ENCODE measurements at regions not wholly inside any gene's neighbourhood (a gene's known extent, or its start where the extent isn't known, plus 50 kb on each side); places are given as distances from the start of the nearest gene placed in this dataset.

- Histone ChIP-seq H3K9me3 (ENCODE audit: insufficient read depth, low read length) (no peaks in the 10 kb centered on the region), H3K4me1 (ENCODE audit: insufficient read depth, insufficient read length) (no peaks in the 10 kb centered on the region), H3K4me3 (ENCODE audit: insufficient read length, low read depth) (no peak overlapping the region), H3K36me3 (ENCODE audit: insufficient read depth, insufficient read length, low read length) (no peaks in the 10 kb centered on the region), H3K27me3 (ENCODE audit: insufficient read depth, insufficient read length) (no peaks in the 10 kb centered on the region), H3K9ac (ENCODE audit: insufficient read length, low read depth) (no peak overlapping the region)
- no peak for DNase-seq (ENCODE audit: low read depth, low spot score)
- TF ChIP-seq YY1 (IDR thresholded peaks at IDR 0.05; ENCODE audit: insufficient read depth, insufficient read length) (no peak), ZNF274 (IDR thresholded peaks at IDR 0.05; ENCODE audit: low read depth, low read length) (no peak), SUZ12 (IDR thresholded peaks at IDR 0.05; ENCODE audit: extremely low read depth, insufficient read depth, insufficient read length) (no peak)
These were observed 170.7 kb downstream of the TDRD15 start for GRCh38 chr2:21294446-21294845.

GRCh38 chr2:21299411-21299810, 175.6 kb downstream of the TDRD15 start:
- H3K4me1 ChIP-seq (ENCODE audit: insufficient read depth, insufficient read length) = no peaks in the 10 kb centered on the region
- H3K36me3 ChIP-seq (ENCODE audit: insufficient read depth, insufficient read length, low read length) = no peaks in the 10 kb centered on the region
- no peak overlapping the region for H3K4me3 ChIP-seq (ENCODE audit: insufficient read length, low read depth)
- no peaks in the 10 kb centered on the region for H3K9me3 ChIP-seq (ENCODE audit: insufficient read depth, low read length)
- H3K9ac ChIP-seq (ENCODE audit: insufficient read length, low read depth) = no peak overlapping the region
- TF ChIP-seq SUZ12 (IDR thresholded peaks at IDR 0.05; ENCODE audit: extremely low read depth, insufficient read depth, insufficient read length) (no peak), YY1 (IDR thresholded peaks at IDR 0.05; ENCODE audit: insufficient read depth, insufficient read length) (no peak)
- H3K27me3 ChIP-seq (ENCODE audit: insufficient read depth, insufficient read length) = no peaks in the 10 kb centered on the region
- no peak for DNase-seq (ENCODE audit: low read depth, low spot score)

GRCh38 chr2:21301871-21302455, 178.2 kb downstream of the TDRD15 start:
- TF ChIP-seq ZNF274 (IDR thresholded peaks at IDR 0.05; ENCODE audit: low read depth, low read length) = no peak
- TF ChIP-seq SUZ12 (IDR thresholded peaks at IDR 0.05; ENCODE audit: extremely low read depth, insufficient read depth, insufficient read length) = no peak
- no peak for TF ChIP-seq YY1 (IDR thresholded peaks at IDR 0.05; ENCODE audit: insufficient read depth, insufficient read length)
- no peaks in the 10 kb centered on the region for H3K36me3 ChIP-seq (ENCODE audit: insufficient read depth, insufficient read length, low read length)
- no peaks in the 10 kb centered on the region for H3K27me3 ChIP-seq (ENCODE audit: insufficient read depth, insufficient read length)
- H3K9me3 ChIP-seq (ENCODE audit: insufficient read depth, low read length) = no peaks in the 10 kb centered on the region
- no peak overlapping the region for H3K9ac ChIP-seq (ENCODE audit: insufficient read length, low read depth)
- H3K4me3 ChIP-seq (ENCODE audit: insufficient read length, low read depth) = no peak overlapping the region
- H3K4me1 ChIP-seq (ENCODE audit: insufficient read depth, insufficient read length) = no peaks in the 10 kb centered on the region
- DNase-seq (ENCODE audit: low read depth, low spot score) = no peak

DNA sequence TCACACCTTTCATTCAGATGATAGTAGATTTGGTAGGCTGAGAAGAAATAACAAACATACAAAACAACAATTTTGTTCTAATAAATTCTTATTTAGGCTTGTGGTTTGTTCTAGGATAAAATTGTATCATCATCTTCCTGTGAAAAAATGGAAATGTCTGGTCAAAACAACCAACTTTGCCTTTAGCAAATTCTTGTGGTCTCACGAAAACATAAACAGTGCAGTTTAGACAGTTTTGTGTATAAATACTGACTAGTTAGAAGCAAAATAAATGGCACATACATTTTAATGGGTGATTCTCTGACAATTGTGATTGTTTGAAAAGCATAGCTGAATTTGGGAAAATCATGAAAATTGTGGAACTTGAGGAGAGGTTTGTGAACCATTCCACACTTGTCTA, 180.1 kb downstream of the TDRD15 start:
- Histone ChIP-seq H3K27me3 (ENCODE audit: insufficient read depth, insufficient read length) (no peaks in the 10 kb centered on the region), H3K36me3 (ENCODE audit: insufficient read depth, insufficient read length, low read length) (no peaks in the 10 kb centered on the region), H3K4me1 (ENCODE audit: insufficient read depth, insufficient read length) (no peaks in the 10 kb centered on the region), H3K9me3 (ENCODE audit: insufficient read depth, low read length) (no peaks in the 10 kb centered on the region), H3K9ac (ENCODE audit: insufficient read length, low read depth) (no peak overlapping the region), H3K4me3 (ENCODE audit: insufficient read length, low read depth) (no peak overlapping the region)
- no peak for DNase-seq (ENCODE audit: low read depth, low spot score)
- TF ChIP-seq YY1 (IDR thresholded peaks at IDR 0.05; ENCODE audit: insufficient read depth, insufficient read length) (no peak), SUZ12 (IDR thresholded peaks at IDR 0.05; ENCODE audit: extremely low read depth, insufficient read depth, insufficient read length) (no peak), ZNF274 (IDR thresholded peaks at IDR 0.05; ENCODE audit: low read depth, low read length) (no peak)

DNA sequence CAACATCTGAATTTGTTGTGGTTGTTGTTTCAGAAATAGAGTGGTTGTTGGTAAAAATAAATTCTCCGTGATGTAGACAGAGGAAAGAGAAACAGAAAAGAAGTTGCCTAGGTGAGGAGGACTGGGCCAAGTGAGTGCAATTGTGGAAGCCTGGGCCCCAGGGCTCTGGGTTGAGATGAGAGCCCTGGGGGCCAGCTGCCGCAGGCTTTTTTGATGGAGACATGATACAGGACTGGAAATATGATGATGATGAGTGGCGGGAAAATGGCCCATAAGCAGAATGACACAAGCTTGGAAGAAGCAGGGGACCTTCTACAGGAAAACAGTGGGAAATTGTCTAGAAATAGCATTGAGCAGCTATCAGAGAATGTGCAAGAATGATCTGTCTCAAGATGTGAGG, 181.8 kb downstream of the TDRD15 start:
- Histone ChIP-seq H3K9ac (ENCODE audit: insufficient read length, low read depth) (no peak overlapping the region), H3K27me3 (ENCODE audit: insufficient read depth, insufficient read length) (no peaks in the 10 kb centered on the region), H3K4me3 (ENCODE audit: insufficient read length, low read depth) (no peak overlapping the region), H3K36me3 (ENCODE audit: insufficient read depth, insufficient read length, low read length) (no peaks in the 10 kb centered on the region), H3K9me3 (ENCODE audit: insufficient read depth, low read length) (no peaks in the 10 kb centered on the region), H3K4me1 (ENCODE audit: insufficient read depth, insufficient read length) (no peaks in the 10 kb centered on the region)
- no peak for DNase-seq (ENCODE audit: low read depth, low spot score)
- TF ChIP-seq SUZ12 (IDR thresholded peaks at IDR 0.05; ENCODE audit: extremely low read depth, insufficient read depth, insufficient read length) (no peak), ZNF274 (IDR thresholded peaks at IDR 0.05; ENCODE audit: low read depth, low read length) (no peak), YY1 (IDR thresholded peaks at IDR 0.05; ENCODE audit: insufficient read depth, insufficient read length) (no peak)

DNA sequence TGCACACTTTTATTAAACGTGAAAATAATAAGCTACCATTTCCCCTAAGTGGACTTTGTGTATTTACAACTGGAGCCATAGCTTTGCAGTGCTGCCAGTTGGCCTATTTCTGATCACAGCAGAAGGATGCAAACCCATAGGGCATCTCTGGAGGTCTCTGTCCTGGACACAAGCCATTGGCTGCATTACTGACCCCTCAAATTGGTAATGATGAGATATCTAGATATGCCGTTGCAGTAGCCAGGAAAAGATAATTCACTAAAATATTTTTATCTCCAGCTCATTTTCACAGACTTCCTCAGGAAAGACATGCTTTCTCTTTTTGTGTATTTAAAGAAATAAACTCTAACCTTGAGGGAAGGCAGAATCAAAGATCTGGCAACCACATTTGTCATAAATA, 182.5 kb downstream of the TDRD15 start:
- Histone ChIP-seq H3K9ac (ENCODE audit: insufficient read length, low read depth) (no peak overlapping the region), H3K9me3 (ENCODE audit: insufficient read depth, low read length) (no peaks in the 10 kb centered on the region), H3K4me1 (ENCODE audit: insufficient read depth, insufficient read length) (no peaks in the 10 kb centered on the region), H3K4me3 (ENCODE audit: insufficient read length, low read depth) (no peak overlapping the region), H3K36me3 (ENCODE audit: insufficient read depth, insufficient read length, low read length) (no peaks in the 10 kb centered on the region), H3K27me3 (ENCODE audit: insufficient read depth, insufficient read length) (no peaks in the 10 kb centered on the region)
- TF ChIP-seq ZNF274 (IDR thresholded peaks at IDR 0.05; ENCODE audit: low read depth, low read length) (no peak), SUZ12 (IDR thresholded peaks at IDR 0.05; ENCODE audit: extremely low read depth, insufficient read depth, insufficient read length) (no peak), YY1 (IDR thresholded peaks at IDR 0.05; ENCODE audit: insufficient read depth, insufficient read length) (no peak)
- DNase-seq (ENCODE audit: low read depth, low spot score) = no peak

DNA sequence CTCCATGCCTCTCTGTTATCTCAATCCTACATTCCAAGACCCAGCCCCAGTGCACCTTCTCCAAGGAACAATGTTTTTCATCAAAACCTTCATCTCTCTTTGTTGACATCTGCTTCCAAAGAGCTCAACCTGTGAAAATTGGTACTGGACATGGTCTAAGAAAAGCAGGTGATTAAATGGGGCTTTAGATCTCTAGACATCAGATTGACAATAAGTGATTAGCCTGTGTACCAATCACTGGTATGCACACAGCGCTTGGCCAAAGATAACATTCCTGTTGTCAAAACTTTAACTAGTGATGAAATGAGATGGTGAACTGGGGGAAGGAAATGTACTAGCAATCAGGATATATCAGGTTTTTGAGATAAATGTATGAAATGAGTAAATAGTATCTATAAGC, 183.3 kb downstream of the TDRD15 start:
- H3K4me3 ChIP-seq (ENCODE audit: insufficient read length, low read depth) = no peak overlapping the region
- no peaks in the 10 kb centered on the region for H3K9me3 ChIP-seq (ENCODE audit: insufficient read depth, low read length)
- H3K9ac ChIP-seq (ENCODE audit: insufficient read length, low read depth) = no peak overlapping the region
- no peak for DNase-seq (ENCODE audit: low read depth, low spot score)
- no peaks in the 10 kb centered on the region for H3K36me3 ChIP-seq (ENCODE audit: insufficient read depth, insufficient read length, low read length)
- TF ChIP-seq ZNF274 (IDR thresholded peaks at IDR 0.05; ENCODE audit: low read depth, low read length) (no peak), SUZ12 (IDR thresholded peaks at IDR 0.05; ENCODE audit: extremely low read depth, insufficient read depth, insufficient read length) (no peak), YY1 (IDR thresholded peaks at IDR 0.05; ENCODE audit: insufficient read depth, insufficient read length) (no peak)
- no peaks in the 10 kb centered on the region for H3K4me1 ChIP-seq (ENCODE audit: insufficient read depth, insufficient read length)
- H3K27me3 ChIP-seq (ENCODE audit: insufficient read depth, insufficient read length) = no peaks in the 10 kb centered on the region
